HepG2 (cell line): ENCODE measurements at regions not wholly inside any gene's neighbourhood (a gene's known extent, or its start where the extent isn't known, plus 50 kb on each side); places are given as distances from the start of the nearest gene placed in this dataset.

ENCODE experiments used
- ATAC-seq: fragments of 200-7000 bp; cut with Tn5 transposase; 3 replicates; pipeline ENCODE4 v1.9.1; 2020; ENCODE audit warnings: mild to moderate bottlenecking, moderate library complexity
- BruUV-seq: library from RNA; stranded (reverse); fragments of 400-500 nt; replicated peaks from 2 replicates; lab custom pipeline; 2021; lab: Mats Ljungman, UMichigan
- CTCF ChIA-PET: fragments of 300-600 bp; formaldehyde crosslinking; extraction: SDS; loops from one replicate; lab custom pipeline; 2021; ENCODE audit warnings: low total read pairs, inconsistent platforms, low intra/inter-chr PET ratio; lab: Yijun Ruan, JAX
- POLR2A ChIA-PET: fragments of 350-600 bp; sonication (Branson Sonifier 250); formaldehyde crosslinking; loops from one replicate; lab custom pipeline; 2020; ENCODE audit warnings: antibody characterized with exemption, inconsistent platforms; lab: Yijun Ruan, JAX
- DNase-seq: peaks from one replicate; pipeline ENCODE4 v3.0.0-alpha.2; 2015; ENCODE audit warnings: low spot score
- FAIRE-seq: peaks from 3 replicates; lab custom pipeline; 2011; peaks lifted over from hg19 to GRCh38; lab: Jason Lieb, UNC
- H2AFZ ChIP-seq: one replicate; pipeline ENCODE4 v1.6.1; 2011; ENCODE audit warnings: low read length, inconsistent platforms
- H3K27ac ChIP-seq: fragments of 300-600 bp; 3 replicates; pipeline ENCODE4 v1.8.0; 2011; ENCODE audit warnings: mixed run types, mild to moderate bottlenecking, mixed read lengths, low read length, inconsistent platforms; ENCODE audit not compliant: insufficient read depth; ENCODE audit errors: extremely low read length
- H3K27me3 ChIP-seq, 2 experiments: fragments of 200-600 bp in 1 of 2; 2 replicates in 1 of 2; 3 replicates in 1 of 2; pipeline versions ENCODE4 v1.6.0 to v1.8.0; 2011; ENCODE audit warnings: low read length in 2 of 2, mild to moderate bottlenecking in 2 of 2, moderate library complexity in 2 of 2, inconsistent platforms in 1 of 2; ENCODE audit not compliant: insufficient read depth in 2 of 2, control insufficient read depth in 1 of 2
- H3K36me3 ChIP-seq, 2 experiments: fragments of 200-600 bp in 1 of 2; replicated peaks in 1 of 2; 2 replicates in 1 of 2; 3 replicates in 1 of 2; pipeline versions ENCODE4 v1.5.1 to v1.8.0; 2011; ENCODE audit warnings: low read length in 2 of 2, inconsistent platforms in 1 of 2; ENCODE audit not compliant: insufficient read depth in 2 of 2, control insufficient read depth in 1 of 2
- H3K4me1 ChIP-seq: 2 replicates; pipeline ENCODE4 v1.5.1; 2012; ENCODE audit warnings: low read length, inconsistent platforms; ENCODE audit not compliant: insufficient read depth
- H3K4me2 ChIP-seq: 2 replicates; pipeline ENCODE4 v1.6.0; 2011; ENCODE audit warnings: low read depth, low read length, inconsistent platforms
- H3K4me3 ChIP-seq, 3 experiments: fragments of 200-600 bp in 1 of 3; sonication (generic), shearing (Covaris generic) in 1 of 3; replicated peaks in 1 of 3; 2 replicates each; pipeline ENCODE4 v1.5.1; 2011 to 2016; ENCODE audit warnings: low read length in 3 of 3, inconsistent platforms in 2 of 3, low read depth in 2 of 3, mild to moderate bottlenecking in 2 of 3, control low read depth in 1 of 3, mixed read lengths in 1 of 3; ENCODE audit not compliant: insufficient read depth in 1 of 3
- H3K79me2 ChIP-seq: one replicate; pipeline ENCODE4 v1.6.1; 2011; ENCODE audit warnings: low read length, inconsistent platforms; ENCODE audit not compliant: insufficient read depth
- H3K9ac ChIP-seq: 2 replicates; pipeline ENCODE4 v1.6.0; 2011; ENCODE audit warnings: mild to moderate bottlenecking, low read depth, low read length, inconsistent platforms; ENCODE audit not compliant: insufficient read depth
- H3K9me3 ChIP-seq: 2 replicates; pipeline ENCODE4 v1.5.1; 2012; ENCODE audit warnings: mild to moderate bottlenecking, low read length
- H4K20me1 ChIP-seq: 2 replicates; pipeline ENCODE4 v1.6.0; 2011; ENCODE audit warnings: inconsistent platforms, mild to moderate bottlenecking, low read length, moderate library complexity; ENCODE audit not compliant: insufficient read depth
- FOXO1 ChIP-seq: sonication (generic); formaldehyde crosslinking; IDR thresholded peaks from 2 replicates; pipeline ENCODE4 v1.4.0; 2020; ENCODE audit warnings: missing genetic modification reagents
- HNRNPK ChIP-seq: fragments of 200-400 bp; formaldehyde crosslinking; IDR thresholded peaks from 2 replicates; pipeline ENCODE4 v1.6.1; 2018; ENCODE audit warnings: low read length, low read depth, moderate library complexity, mild to moderate bottlenecking; ENCODE audit not compliant: poor library complexity, severe bottlenecking
- HOXA3 ChIP-seq: sonication (generic); formaldehyde crosslinking; IDR thresholded peaks from 2 replicates; pipeline ENCODE4 v1.5.0; 2020; ENCODE audit warnings: missing genetic modification reagents
- RBAK ChIP-seq: sonication (generic); formaldehyde crosslinking; IDR thresholded peaks from 2 replicates; pipeline ENCODE4 v1.5.1; 2020; ENCODE audit warnings: mild to moderate bottlenecking, missing genetic modification reagents
- SRY ChIP-seq: sonication (generic); formaldehyde crosslinking; IDR thresholded peaks from 2 replicates; pipeline ENCODE4 v1.8.0; 2022; ENCODE audit warnings: mild to moderate bottlenecking, missing genetic modification reagents
- TCF7L2 ChIP-seq: IDR thresholded peaks from 2 replicates; pipeline ENCODE4 v1.6.1; 2011; ENCODE audit warnings: mild to moderate bottlenecking, low read depth, low read length, moderate library complexity
- WGBS: methylation state at CpG from one replicate; pipeline ENCODE4 v1.1.6; 2017; ENCODE audit warnings: low lambda C conversion rate; 5-methylcytosine and 5-hydroxymethylcytosine counted together
- in situ Hi-C: cut with HindIII; loops from 2 replicates; pipeline ENCODE4 v1.10.0; 2017; ENCODE audit warnings: low pct_unique_long_range_greater_than_20kb; ENCODE audit not compliant: extremely low pct_ligation_motif_present
- intact Hi-C: fragments of 100-400 bp; cut with micrococcal nuclease; formaldehyde crosslinking; loops from one replicate; pipeline ENCODE4 v1.10.0; 2022; ENCODE audit not compliant: unreplicated experiment
- TF ChIP-seq, protein P1 (sequence below): sonication (generic); formaldehyde crosslinking; IDR thresholded peaks from 2 replicates; pipeline ENCODE4 v1.4.0; 2020; ENCODE audit warnings: missing genetic modification reagents, borderline replicate concordance
- TF ChIP-seq, protein P2 (sequence below): sonication (generic); formaldehyde crosslinking; IDR thresholded peaks from 2 replicates; pipeline ENCODE4 v1.5.0; 2020; ENCODE audit warnings: missing genetic modification reagents

DNA sequence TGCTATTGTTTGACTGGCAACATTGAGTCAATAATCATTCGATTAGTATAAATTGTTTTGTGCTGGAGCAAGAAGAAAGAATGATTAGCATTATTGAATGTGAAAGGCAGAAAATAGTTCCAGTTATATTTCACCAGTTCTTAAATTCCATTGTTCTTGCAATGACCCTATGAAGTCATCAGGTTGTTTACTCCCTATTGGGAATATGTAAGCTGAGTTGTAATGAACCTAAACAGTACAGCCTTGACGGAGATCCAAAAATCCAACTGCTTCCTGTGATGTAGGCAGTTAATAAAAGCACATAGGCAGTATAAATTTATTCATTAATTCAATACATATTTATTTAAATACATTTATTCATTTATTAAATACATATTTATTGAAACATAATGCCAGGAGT, 947.5 kb downstream of the PCDH7 start:
- Histone ChIP-seq H3K36me3 (no peaks in the 10 kb centered on the region), H4K20me1 (no peaks in the 10 kb centered on the region), H3K27me3 (no peaks in the 10 kb centered on the region), H2AFZ (no peak overlapping the region), H3K9me3 (no peaks in the 10 kb centered on the region), H3K4me2 (no peak overlapping the region), H3K9ac (no peak overlapping the region), H3K4me3 (no peak overlapping the region), H3K4me1 (no peaks in the 10 kb centered on the region), H3K27ac (no peak overlapping the region), H3K79me2 (no peaks in the 10 kb centered on the region)
- no peak for DNase-seq
- in situ Hi-C loops: no loop called here
- ChIA-PET POLR2A (no interaction called here), CTCF (no interaction called here)
- TF ChIP-seq HOXA3 (CRISPR knock-in tag) (no peak), HNRNPK (no peak), FOXO1 (CRISPR knock-in tag) (no peak), SRY (CRISPR knock-in tag) (no peak), TCF7L2 (no peak), RBAK (CRISPR knock-in tag) (no peak)
- TF ChIP-seq, protein P1, sequence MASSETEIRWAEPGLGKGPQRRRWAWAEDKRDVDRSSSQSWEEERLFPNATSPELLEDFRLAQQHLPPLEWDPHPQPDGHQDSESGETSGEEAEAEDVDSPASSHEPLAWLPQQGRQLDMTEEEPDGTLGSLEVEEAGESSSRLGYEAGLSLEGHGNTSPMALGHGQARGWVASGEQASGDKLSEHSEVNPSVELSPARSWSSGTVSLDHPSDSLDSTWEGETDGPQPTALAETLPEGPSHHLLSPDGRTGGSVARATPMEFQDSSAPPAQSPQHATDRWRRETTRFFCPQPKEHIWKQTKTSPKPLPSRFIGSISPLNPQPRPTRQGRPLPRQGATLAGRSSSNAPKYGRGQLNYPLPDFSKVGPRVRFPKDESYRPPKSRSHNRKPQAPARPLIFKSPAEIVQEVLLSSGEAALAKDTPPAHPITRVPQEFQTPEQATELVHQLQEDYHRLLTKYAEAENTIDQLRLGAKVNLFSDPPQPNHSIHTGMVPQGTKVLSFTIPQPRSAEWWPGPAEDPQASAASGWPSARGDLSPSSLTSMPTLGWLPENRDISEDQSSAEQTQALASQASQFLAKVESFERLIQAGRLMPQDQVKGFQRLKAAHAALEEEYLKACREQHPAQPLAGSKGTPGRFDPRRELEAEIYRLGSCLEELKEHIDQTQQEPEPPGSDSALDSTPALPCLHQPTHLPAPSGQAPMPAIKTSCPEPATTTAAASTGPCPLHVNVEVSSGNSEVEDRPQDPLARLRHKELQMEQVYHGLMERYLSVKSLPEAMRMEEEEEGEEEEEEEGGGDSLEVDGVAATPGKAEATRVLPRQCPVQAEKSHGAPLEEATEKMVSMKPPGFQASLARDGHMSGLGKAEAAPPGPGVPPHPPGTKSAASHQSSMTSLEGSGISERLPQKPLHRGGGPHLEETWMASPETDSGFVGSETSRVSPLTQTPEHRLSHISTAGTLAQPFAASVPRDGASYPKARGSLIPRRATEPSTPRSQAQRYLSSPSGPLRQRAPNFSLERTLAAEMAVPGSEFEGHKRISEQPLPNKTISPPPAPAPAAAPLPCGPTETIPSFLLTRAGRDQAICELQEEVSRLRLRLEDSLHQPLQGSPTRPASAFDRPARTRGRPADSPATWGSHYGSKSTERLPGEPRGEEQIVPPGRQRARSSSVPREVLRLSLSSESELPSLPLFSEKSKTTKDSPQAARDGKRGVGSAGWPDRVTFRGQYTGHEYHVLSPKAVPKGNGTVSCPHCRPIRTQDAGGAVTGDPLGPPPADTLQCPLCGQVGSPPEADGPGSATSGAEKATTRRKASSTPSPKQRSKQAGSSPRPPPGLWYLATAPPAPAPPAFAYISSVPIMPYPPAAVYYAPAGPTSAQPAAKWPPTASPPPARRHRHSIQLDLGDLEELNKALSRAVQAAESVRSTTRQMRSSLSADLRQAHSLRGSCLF (CRISPR knock-in tag): no peak
- TF ChIP-seq, protein P2, sequence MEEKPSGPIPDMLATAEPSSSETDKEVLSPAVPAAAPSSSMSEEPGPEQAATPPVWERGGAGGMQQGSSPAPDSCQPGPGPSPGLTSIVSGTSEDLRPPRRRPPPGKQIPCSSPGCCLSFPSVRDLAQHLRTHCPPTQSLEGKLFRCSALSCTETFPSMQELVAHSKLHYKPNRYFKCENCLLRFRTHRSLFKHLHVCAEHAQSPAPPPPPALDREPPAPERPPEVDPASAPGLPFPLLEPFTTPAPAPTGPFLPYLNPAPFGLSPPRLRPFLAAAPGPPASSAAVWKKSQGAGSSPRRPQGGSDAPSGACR: no peak
- intact Hi-C loops: no loop called here
- 0% methylated on average over 2 of the region's 2 CpGs for WGBS
- no TSS peak for BruUV-seq
- ATAC-seq: no peak
- no peak for FAIRE-seq
